ENCODE measurements at regions not wholly inside any gene's neighbourhood (a gene's known extent, or its start where the extent isn't known, plus 50 kb on each side); places are given as distances from the start of the nearest gene placed in this dataset.

DNA sequence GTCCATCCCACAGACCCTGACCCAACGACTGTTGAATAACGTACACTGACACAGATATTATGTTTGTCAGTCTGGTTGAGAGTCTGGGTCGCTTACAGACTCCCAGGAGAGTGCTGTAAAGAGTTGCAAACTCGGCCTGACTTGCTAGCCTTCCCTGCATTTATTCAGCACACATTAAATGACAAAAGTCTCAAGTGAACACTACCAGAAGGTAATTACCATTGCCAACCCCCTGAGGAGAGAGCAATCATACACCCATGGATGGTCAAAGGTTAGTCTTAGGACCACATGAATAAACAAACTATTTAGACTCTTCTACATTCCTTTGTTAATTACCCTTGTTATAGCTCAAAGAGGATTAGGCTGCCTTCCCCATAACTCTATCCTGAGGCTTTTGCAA lies 1048.6 kb downstream of the PCDH17 start:
- TF ChIP-seq POLR2A (IDR thresholded peaks at IDR 0.05; ENCODE audit: low read depth, low read length), result no peak
- no peak for TF ChIP-seq POLR2AphosphoS5 (IDR thresholded peaks at IDR 0.05; ENCODE audit: low read depth, low read length)
- TF ChIP-seq TAF1 (IDR thresholded peaks at IDR 0.05; ENCODE audit: low read depth, low read length), result no peak
- no peak for TF ChIP-seq SPI1 (IDR thresholded peaks at IDR 0.05; ENCODE audit: low read depth, low read length)
- TF ChIP-seq POU2F2 (IDR thresholded peaks at IDR 0.05; ENCODE audit: low read depth, low read length), result no peak
- no peak for TF ChIP-seq PAX5 (IDR thresholded peaks at IDR 0.05; ENCODE audit: insufficient read depth, low read length, severe bottlenecking)

Measured in GM12891 (cell line).